ENCODE measurements at regions not wholly inside any gene's neighbourhood (a gene's known extent, or its start where the extent isn't known, plus 50 kb on each side); places are given as distances from the start of the nearest gene placed in this dataset.

GRCh38 chr13:63420685-63421084, 2005.0 kb upstream of the PCDH20 start:
- no peak for TF ChIP-seq CTCF (IDR thresholded peaks at IDR 0.05; ENCODE audit: control extremely low read depth, extremely low read depth, low read depth, missing control alignments)

GRCh38 chr13:63414247-63414646, 1998.6 kb upstream of the PCDH20 start:
- POLR2A ChIA-PET = no interaction called here
- DNase-seq (ENCODE audit: extremely low spot score) = no peak
- CTCF ChIA-PET = no interaction called here
- TF ChIP-seq CTCF (IDR thresholded peaks at IDR 0.05; ENCODE audit: control extremely low read depth, extremely low read depth, low read depth, missing control alignments) = no peak

More at GRCh38 chr13:63420685-63421084, 2005.0 kb upstream of the PCDH20 start:
- DNase-seq (ENCODE audit: extremely low spot score) = no peak
- ChIA-PET POLR2A (no interaction called here), CTCF (no interaction called here)

- no peak for DNase-seq (ENCODE audit: extremely low spot score)
- CTCF ChIA-PET = interaction anchor here (1.2 kb wide), 1 partner anchor 14 kb away, joined by 3 read pairs; no protein-coding TSS in a partner anchor
- POLR2A ChIA-PET = no interaction called here
- TF ChIP-seq CTCF (IDR thresholded peaks at IDR 0.05; ENCODE audit: control extremely low read depth, extremely low read depth, low read depth, missing control alignments) = no peak
Measured at GRCh38 chr13:63409791-63410351, 1994.2 kb upstream of the PCDH20 start.

- TF ChIP-seq CTCF (IDR thresholded peaks at IDR 0.05; ENCODE audit: control extremely low read depth, extremely low read depth, low read depth, missing control alignments) = no peak
- ChIA-PET POLR2A (no interaction called here), CTCF (no interaction called here)
- no peak for DNase-seq (ENCODE audit: extremely low spot score)
Measured at GRCh38 chr13:63408331-63409189, 1992.9 kb upstream of the PCDH20 start.

- no peak for DNase-seq (ENCODE audit: extremely low spot score)
- no peak for TF ChIP-seq CTCF (IDR thresholded peaks at IDR 0.05; ENCODE audit: control extremely low read depth, extremely low read depth, low read depth, missing control alignments)
- CTCF ChIA-PET = no interaction called here
- POLR2A ChIA-PET = no interaction called here
Measured at GRCh38 chr13:63403733-63404132, 1988.1 kb upstream of the PCDH20 start.

GRCh38 chr13:63396746-63397145, 1981.1 kb upstream of the PCDH20 start:
- TF ChIP-seq CTCF (IDR thresholded peaks at IDR 0.05; ENCODE audit: control extremely low read depth, extremely low read depth, low read depth, missing control alignments) = no peak
- DNase-seq (ENCODE audit: extremely low spot score) = no peak
- ChIA-PET CTCF (no interaction called here), POLR2A (no interaction called here)
